Activated T-cell treated with anti-CD3 and anti-CD28 coated beads, Interleukin-2, amount 50 U/mL, for 72 hours (primary cell): ENCODE measurements at regions not wholly inside any gene's neighbourhood (a gene's known extent, or its start where the extent isn't known, plus 50 kb on each side); places are given as distances from the start of the nearest gene placed in this dataset.
"Not testable (repeated sequence)": the region's sequence is repeated elsewhere in the genome, so short reads cannot be mapped to it uniquely, and the experiment has no call there.

Source experiments
- ATAC-seq, 2 donors: fragments of 150-1000 bp; cut with Tn5 transposase; replicated peaks in 1 of 2; 2 replicates each; pipeline ENCODE4 v1.10.0; 2021; ENCODE audit warnings: moderate library complexity in 2 of 2, mild to moderate bottlenecking in 1 of 2
- DNase-seq, 2 donors: peaks; one replicate each; pipeline ENCODE4 v3.0.0; 2021 to 2022; ENCODE audit warnings: mixed read lengths in 1 of 2
- H3K27ac Mint-ChIP-seq: one replicate; pipeline ENCODE4 v1.8.0; 2022; ENCODE audit warnings: mild to moderate bottlenecking, moderate library complexity, mixed read lengths
- H3K27me3 Mint-ChIP-seq: one replicate; pipeline ENCODE4 v1.8.0; 2022; ENCODE audit warnings: low read depth, mixed read lengths
- H3K36me3 Mint-ChIP-seq, 2 donors: one replicate each; pipeline ENCODE4 v1.8.0; 2022; ENCODE audit warnings: mixed read lengths in 2 of 2, mild to moderate bottlenecking in 1 of 2; ENCODE audit not compliant: insufficient read depth in 2 of 2
- H3K4me1 Mint-ChIP-seq: one replicate; pipeline ENCODE4 v1.8.0; 2022; ENCODE audit warnings: low read depth, mixed read lengths
- H3K4me3 Mint-ChIP-seq, 2 donors: one replicate each; pipeline ENCODE4 v1.8.0; 2022; ENCODE audit warnings: mild to moderate bottlenecking in 2 of 2, mixed read lengths in 2 of 2, moderate library complexity in 2 of 2
- H3K9me3 Mint-ChIP-seq, 2 donors: one replicate each; pipeline ENCODE4 v1.8.0; 2022; ENCODE audit warnings: mixed read lengths in 2 of 2

GRCh38 chr5:38695021-38695958 is 138.8 kb upstream of the LIFR start:
- ATAC-seq (no peak), DNase-seq (no peak)
- Mint-ChIP-seq H3K27me3 (peaks cover 39% of the 10 kb centered on the region), H3K4me3 (no peak overlapping the region), H3K27ac (no peak overlapping the region), H3K4me1 (no peaks in the 10 kb centered on the region), H3K36me3 (no peaks in the 10 kb centered on the region), H3K9me3 (peaks cover under 1 to 3% of the 10 kb centered on the region in 2 donors)

GRCh38 chr5:38697013-38697412 is 140.6 kb upstream of the LIFR start:
- Mint-ChIP-seq H3K36me3 (no peaks in the 10 kb centered on the region), H3K27me3 (peaks cover 43% of the 10 kb centered on the region), H3K4me1 (no peaks in the 10 kb centered on the region), H3K4me3 (no peak overlapping the region), H3K9me3 (no peaks in the 10 kb centered on the region), H3K27ac (no peak overlapping the region)
- no peak for ATAC-seq
- no peak for DNase-seq

- not testable (repeated sequence) for H3K4me3 Mint-ChIP-seq, H3K27ac Mint-ChIP-seq, H3K4me1 Mint-ChIP-seq, H3K36me3 Mint-ChIP-seq, H3K27me3 Mint-ChIP-seq, DNase-seq, H3K9me3 Mint-ChIP-seq, ATAC-seq
Observed at GRCh38 chr5:38705529-38705928, 140.3 kb upstream of the OSMR start.

GRCh38 chr5:38706376-38706775 is 139.4 kb upstream of the OSMR start:
- Mint-ChIP-seq H3K4me1 (no peaks in the 10 kb centered on the region), H3K9me3 (no peaks in the 10 kb centered on the region), H3K27me3 (peaks cover 8% of the 10 kb centered on the region), H3K27ac (no peak overlapping the region), H3K36me3 (no peaks in the 10 kb centered on the region), H3K4me3 (no peak overlapping the region)
- DNase-seq (no peak), ATAC-seq (no peak)

GRCh38 chr5:38707352-38708210 is 138.2 kb upstream of the OSMR start:
- no peak for ATAC-seq
- no peaks in the 10 kb centered on the region for H3K9me3 Mint-ChIP-seq
- DNase-seq, result no peak
- no peaks in the 10 kb centered on the region for H3K27me3 Mint-ChIP-seq
- no peaks in the 10 kb centered on the region for H3K36me3 Mint-ChIP-seq
- H3K4me1 Mint-ChIP-seq, result no peaks in the 10 kb centered on the region
- H3K4me3 Mint-ChIP-seq, result no peak overlapping the region
- no peak overlapping the region for H3K27ac Mint-ChIP-seq

- Mint-ChIP-seq H3K4me3 (no peak overlapping the region), H3K27me3 (no peaks in the 10 kb centered on the region), H3K4me1 (no peaks in the 10 kb centered on the region), H3K27ac (no peak overlapping the region), H3K36me3 (no peaks in the 10 kb centered on the region), H3K9me3 (no peaks in the 10 kb centered on the region)
- DNase-seq (no peak), ATAC-seq (no peak)
Observed at GRCh38 chr5:38709678-38710306, 136.0 kb upstream of the OSMR start.

GRCh38 chr5:38710627-38711026 is 135.2 kb upstream of the OSMR start:
- Mint-ChIP-seq H3K36me3 (no peaks in the 10 kb centered on the region), H3K9me3 (no peaks in the 10 kb centered on the region), H3K4me1 (no peaks in the 10 kb centered on the region), H3K27me3 (no peaks in the 10 kb centered on the region), H3K27ac (no peak overlapping the region), H3K4me3 (no peak overlapping the region)
- ATAC-seq, result no peak
- DNase-seq, result no peak

- ATAC-seq (no peak), DNase-seq (no peak)
- H3K27me3 Mint-ChIP-seq, result no peaks in the 10 kb centered on the region
- H3K36me3 Mint-ChIP-seq, result no peaks in the 10 kb centered on the region
- no peaks in the 10 kb centered on the region for H3K4me1 Mint-ChIP-seq
- no peaks in the 10 kb centered on the region for H3K9me3 Mint-ChIP-seq
- no peak overlapping the region for H3K4me3 Mint-ChIP-seq
- no peak overlapping the region for H3K27ac Mint-ChIP-seq
Observed at GRCh38 chr5:38712391-38712790, 133.4 kb upstream of the OSMR start.

- no peaks in the 10 kb centered on the region for H3K36me3 Mint-ChIP-seq
- no peak for ATAC-seq
- H3K27ac Mint-ChIP-seq, result no peak overlapping the region
- no peaks in the 10 kb centered on the region for H3K9me3 Mint-ChIP-seq
- no peak for DNase-seq
- H3K4me1 Mint-ChIP-seq, result no peaks in the 10 kb centered on the region
- H3K27me3 Mint-ChIP-seq, result peaks cover 6% of the 10 kb centered on the region
- no peak overlapping the region for H3K4me3 Mint-ChIP-seq
Observed at GRCh38 chr5:38714240-38714639, 131.6 kb upstream of the OSMR start.

- H3K27me3 Mint-ChIP-seq, result peaks cover 12% of the 10 kb centered on the region
- H3K36me3 Mint-ChIP-seq, result no peaks in the 10 kb centered on the region
- no peak overlapping the region for H3K4me3 Mint-ChIP-seq
- DNase-seq (no peak), ATAC-seq (no peak)
- no peaks in the 10 kb centered on the region for H3K9me3 Mint-ChIP-seq
- no peaks in the 10 kb centered on the region for H3K4me1 Mint-ChIP-seq
- H3K27ac Mint-ChIP-seq, result no peak overlapping the region
Observed at GRCh38 chr5:38714703-38715355, 131.0 kb upstream of the OSMR start.

- Mint-ChIP-seq H3K27ac (no peak overlapping the region), H3K4me3 (no peak overlapping the region), H3K27me3 (peaks cover 20% of the 10 kb centered on the region), H3K4me1 (no peaks in the 10 kb centered on the region), H3K36me3 (no peaks in the 10 kb centered on the region), H3K9me3 (no peaks in the 10 kb centered on the region)
- ATAC-seq, result no peak
- DNase-seq, result no peak
Observed at GRCh38 chr5:38715696-38716095, 130.1 kb upstream of the OSMR start.

GRCh38 chr5:38716516-38716915 is 129.3 kb upstream of the OSMR start:
- no peak for DNase-seq
- Mint-ChIP-seq H3K27me3 (peaks cover 25% of the 10 kb centered on the region), H3K4me3 (no peak overlapping the region), H3K36me3 (no peaks in the 10 kb centered on the region), H3K4me1 (no peaks in the 10 kb centered on the region), H3K9me3 (no peaks in the 10 kb centered on the region), H3K27ac (no peak overlapping the region)
- no peak for ATAC-seq
